Epithelial cell of prostate (primary cell): ENCODE measurements at regions not wholly inside any gene's neighbourhood (a gene's known extent, or its start where the extent isn't known, plus 50 kb on each side); places are given as distances from the start of the nearest gene placed in this dataset.
A peak's percentile ranks its signal among the peaks of the same experiment; 100 is the strongest.

Source experiments
- DNase-seq: peaks from one replicate; pipeline ENCODE4 v3.0.0-alpha.2; 2011; ENCODE audit warnings: low read depth, low spot score
- H3K27ac ChIP-seq: fragments of 450-650 bp; 2 replicates; pipeline ENCODE4 v1.5.1; 2017; ENCODE audit warnings: mild to moderate bottlenecking

GRCh38 chr2:238668426-238668825 is 179.5 kb upstream of the TWIST2 start:
- DNase-seq = no peak
- no peak overlapping the region for H3K27ac ChIP-seq

DNA sequence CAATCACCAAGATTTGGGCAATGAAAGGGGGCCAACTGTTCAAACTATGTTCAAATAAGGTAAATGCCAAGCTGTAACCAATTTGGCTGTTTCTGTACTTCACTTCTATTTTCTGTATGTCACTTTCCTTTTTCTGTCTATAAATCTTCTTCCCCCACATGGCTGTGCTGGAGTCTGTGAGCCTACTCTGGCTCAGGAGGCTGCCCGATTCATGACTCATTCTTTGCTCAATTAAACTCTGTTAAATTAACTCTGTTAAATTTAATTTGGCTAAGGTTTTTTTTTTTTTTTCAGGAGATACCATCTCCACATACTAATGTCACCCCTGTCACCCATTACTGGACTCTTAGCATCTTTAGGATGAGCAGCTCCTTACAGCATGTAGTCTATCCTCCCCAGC is 178.8 kb upstream of the TWIST2 start:
- H3K27ac ChIP-seq = no peak overlapping the region
- no peak for DNase-seq

DNA sequence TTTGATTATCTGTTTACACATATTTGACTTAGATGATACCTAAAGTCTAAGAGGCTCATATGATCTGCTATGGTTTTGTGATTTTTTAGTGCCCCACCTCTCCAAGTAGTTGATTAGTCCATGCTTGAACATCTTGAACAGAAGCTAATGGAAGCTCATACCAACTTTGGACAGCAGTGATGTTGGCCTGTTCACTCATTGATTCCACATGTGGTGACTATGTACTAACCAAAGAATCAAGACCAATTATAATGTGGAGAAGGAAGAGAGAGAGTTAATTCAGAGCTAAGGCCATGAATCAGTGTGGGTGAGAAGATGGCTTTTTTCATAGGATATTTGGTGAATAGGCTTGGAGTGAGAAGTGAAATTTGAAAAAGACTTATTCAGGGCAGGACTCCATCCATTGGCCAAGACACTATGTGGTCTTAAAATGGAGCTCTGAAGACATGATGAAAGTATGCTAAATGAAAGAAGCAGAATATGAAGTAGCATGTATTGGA is 178.3 kb upstream of the TWIST2 start:
- DNase-seq = no peak
- H3K27ac ChIP-seq = no peak overlapping the region

GRCh38 chr2:238670111-238670585 is 177.7 kb upstream of the TWIST2 start:
- no peak overlapping the region for H3K27ac ChIP-seq
- DNase-seq = no peak

DNA sequence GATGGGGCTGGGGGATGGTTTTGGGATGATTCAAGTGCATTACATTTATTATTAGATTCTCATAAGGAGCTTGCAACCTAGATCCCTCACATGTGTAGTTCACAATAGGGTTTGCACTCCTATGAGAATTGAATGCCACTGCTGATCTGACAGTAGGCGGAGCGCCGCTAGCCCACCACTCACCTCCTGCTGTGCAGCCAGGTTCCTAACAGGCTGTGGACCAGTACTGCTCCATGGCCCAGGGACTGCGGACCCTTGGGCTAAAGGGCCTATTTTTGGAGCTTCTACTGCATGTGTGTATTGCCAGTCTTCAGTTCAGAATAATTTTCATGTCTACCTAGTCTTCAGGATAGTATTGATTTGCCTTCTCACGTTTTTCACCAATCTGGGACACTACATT is 165.3 kb upstream of the TWIST2 start:
- DNase-seq = no peak

GRCh38 chr2:238684362-238685326 is 163.2 kb upstream of the TWIST2 start:
- peak overlapping the region; percentile 45 for H3K27ac ChIP-seq
- DNase-seq = peak; percentile 99

More for the DNA sequence above, 165.3 kb upstream of the TWIST2 start:
- no peak overlapping the region for H3K27ac ChIP-seq

GRCh38 chr2:238685327-238685709 is 162.6 kb upstream of the TWIST2 start:
- no peak overlapping the region for H3K27ac ChIP-seq
- DNase-seq = no peak

GRCh38 chr2:238685713-238686112 is 162.2 kb upstream of the TWIST2 start:
- no peak for DNase-seq
- no peak overlapping the region for H3K27ac ChIP-seq

- H3K27ac ChIP-seq = no peak overlapping the region
- DNase-seq = no peak
These were observed 161.7 kb upstream of the TWIST2 start for GRCh38 chr2:238686223-238686622.

DNA sequence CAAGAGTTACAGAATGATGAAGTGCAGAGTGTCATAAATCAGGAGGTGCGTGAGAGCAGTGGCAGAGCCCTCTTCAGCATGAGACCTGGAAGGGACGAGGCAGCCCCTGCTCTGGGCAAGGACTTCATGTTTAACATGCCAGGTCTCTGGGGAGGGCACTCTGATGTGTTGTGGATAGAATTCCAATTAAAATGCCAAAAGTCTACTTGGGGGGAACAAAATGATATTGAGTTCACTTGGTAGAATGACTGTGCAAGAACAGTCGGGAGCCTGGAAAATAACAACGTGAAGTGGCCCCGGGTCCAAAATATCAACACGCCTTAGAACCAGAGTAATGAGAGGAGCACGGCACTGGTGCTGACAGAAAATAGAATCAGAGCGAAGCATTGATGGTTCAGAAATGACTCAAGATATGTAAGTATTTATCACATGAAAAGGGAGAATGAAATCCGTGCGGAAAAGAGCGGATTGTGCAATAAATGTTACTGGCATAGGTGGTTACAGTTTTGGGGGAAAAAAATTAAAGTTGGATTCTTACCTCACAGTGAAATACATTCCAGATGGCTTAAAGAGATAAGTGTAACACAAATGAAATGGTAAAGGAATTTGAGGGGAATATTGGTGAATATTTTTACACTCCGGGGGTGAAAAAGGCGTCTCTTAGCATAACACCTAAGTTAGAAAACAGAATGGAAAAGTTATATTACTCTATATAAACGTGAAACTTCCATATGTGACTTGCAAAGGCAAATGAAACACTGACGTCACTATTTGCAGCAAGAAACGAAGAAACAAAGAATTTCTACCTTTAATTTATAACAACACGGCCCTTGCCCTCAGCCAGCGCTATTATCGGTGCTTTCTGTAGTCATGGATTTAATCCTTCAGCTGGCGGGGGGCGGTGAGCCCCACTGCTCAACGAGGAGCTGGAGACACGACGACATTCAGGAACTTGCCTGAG is 159.4 kb upstream of the TWIST2 start:
- no peak overlapping the region for H3K27ac ChIP-seq
- no peak for DNase-seq

GRCh38 chr2:238689331-238689730 is 158.6 kb upstream of the TWIST2 start:
- no peak overlapping the region for H3K27ac ChIP-seq
- no peak for DNase-seq

DNA sequence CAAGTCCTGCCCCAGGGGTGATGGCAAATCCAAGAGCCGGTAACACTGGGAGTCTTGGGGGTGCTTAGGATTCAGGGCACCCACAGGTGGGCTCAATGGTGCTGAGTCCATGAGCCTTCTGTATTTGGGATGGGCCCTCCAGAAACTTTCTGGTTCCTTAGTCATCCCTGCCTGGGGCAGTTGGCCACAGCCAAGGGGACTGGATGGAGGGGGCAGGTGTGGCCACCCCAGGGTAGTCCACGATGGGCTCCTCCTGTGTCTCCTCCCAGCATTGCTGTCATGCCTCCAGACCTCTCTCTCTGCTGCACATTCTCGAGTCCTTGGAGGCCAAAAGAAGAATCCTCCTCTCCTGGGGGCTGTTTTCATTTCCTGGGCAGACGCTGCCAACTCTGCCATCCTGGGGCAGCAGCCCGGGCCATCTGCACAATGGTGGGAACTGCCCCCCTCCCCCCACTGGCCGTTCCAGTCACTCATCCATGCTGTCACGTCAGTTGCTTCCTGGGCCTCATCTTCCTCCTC is 158.0 kb upstream of the TWIST2 start:
- H3K27ac ChIP-seq = no peak overlapping the region
- no peak for DNase-seq

- H3K27ac ChIP-seq = no peak overlapping the region
- DNase-seq = no peak
These were observed 157.4 kb upstream of the TWIST2 start for GRCh38 chr2:238690511-238690910.

DNA sequence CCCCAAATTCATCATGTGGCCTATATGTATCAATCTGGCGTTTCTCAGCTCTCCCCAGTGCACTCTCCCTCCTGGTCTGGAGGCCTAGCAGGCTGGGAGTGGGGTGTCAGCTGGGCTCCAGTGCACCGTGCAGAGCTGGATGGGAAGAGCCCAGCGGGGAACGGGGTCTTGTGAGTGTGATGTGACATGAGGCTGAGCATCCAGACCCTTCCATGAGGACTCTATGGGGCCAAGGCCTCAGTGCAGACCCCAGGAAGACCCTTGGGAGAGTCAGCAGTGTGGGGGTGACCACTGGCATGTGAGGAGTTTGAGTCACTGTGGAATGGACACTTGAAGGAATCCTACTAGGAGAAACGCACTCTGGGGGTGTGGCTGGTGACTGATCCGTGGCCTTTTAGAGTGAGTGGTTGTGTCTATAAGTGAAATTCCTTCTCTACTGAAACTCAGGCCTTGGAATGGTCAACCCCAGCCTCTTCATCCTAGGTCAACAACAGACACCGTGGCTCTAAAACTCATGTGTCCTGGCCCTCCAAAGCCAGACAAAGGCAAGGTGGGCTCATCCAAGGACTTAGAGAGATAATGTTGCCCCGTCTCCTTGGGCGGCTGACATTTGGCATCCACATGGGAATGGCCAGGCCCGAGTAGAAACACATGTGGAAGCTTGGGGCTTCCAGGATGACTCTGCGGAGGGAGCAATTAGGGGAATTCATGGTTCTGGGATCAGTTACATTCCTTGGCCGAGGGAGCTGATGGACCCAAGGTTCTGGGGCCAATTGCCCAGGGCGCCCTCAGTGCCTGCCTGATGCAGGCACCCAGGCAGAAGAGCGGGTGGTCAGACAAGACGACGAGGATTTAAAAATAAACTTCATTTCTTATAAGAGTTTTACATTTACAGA is 156.0 kb upstream of the TWIST2 start:
- H3K27ac ChIP-seq = no peak overlapping the region
- no peak for DNase-seq

DNA sequence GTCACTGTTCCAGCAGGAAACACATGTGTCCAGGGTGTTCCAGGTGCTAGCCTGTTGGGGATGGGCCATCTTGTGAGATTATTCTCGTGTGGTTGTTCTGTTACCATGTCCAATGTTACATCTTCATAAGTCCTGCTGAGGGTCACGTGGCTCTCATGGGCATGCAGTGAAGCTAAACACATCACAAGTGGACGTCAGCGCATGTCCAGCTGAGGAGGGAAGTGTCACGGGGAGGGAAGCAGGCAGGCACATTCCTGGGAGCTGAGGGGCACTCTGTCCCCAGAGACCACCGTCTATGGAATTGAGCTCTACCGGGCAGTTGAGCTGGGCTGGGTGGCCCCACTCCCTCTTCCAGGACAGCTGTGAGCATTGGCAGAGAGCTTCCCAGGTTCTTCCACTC is 155.3 kb upstream of the TWIST2 start:
- H3K27ac ChIP-seq = no peak overlapping the region
- DNase-seq = no peak

- H3K27ac ChIP-seq = no peak overlapping the region
- DNase-seq = no peak
These were observed 154.4 kb upstream of the TWIST2 start for GRCh38 chr2:238693337-238694093.

DNA sequence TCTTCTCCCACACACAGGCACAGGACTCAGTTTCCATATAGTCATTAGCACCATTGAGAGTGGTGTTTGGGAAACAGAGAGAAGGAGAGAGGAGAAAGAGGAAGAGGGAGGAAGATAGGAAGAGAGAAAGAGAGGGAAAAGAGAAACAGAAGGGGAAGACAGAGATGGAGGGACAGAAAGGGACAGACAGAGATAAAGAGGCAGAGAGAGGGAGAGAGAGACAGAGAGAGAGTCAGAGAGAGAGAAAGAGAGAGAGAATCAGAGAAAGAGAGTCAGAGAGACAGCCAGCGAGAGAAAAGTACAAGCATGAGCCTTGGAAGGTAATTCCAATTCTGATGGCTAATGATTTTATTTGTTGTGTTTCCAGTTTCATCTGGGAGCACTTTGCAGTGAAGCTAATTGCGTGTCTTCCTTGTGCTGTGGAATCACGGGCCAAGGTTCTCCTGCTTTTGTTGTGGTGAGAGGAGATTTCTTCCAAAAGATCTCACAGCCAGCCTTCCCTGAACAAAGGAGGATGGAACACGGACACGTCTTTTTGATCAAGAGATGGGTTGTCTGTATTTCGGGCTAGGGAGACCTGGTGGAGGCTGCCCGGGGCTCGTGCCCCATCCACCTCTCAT is 153.6 kb upstream of the TWIST2 start:
- DNase-seq = no peak

GRCh38 chr2:238694922-238695321 is 153.0 kb upstream of the TWIST2 start:
- no peak for DNase-seq
- H3K27ac ChIP-seq = no peak overlapping the region

More for the DNA sequence above, 153.6 kb upstream of the TWIST2 start:
- no peak overlapping the region for H3K27ac ChIP-seq
